GM19035 (cell line): ENCODE measurements at regions not wholly inside any gene's neighbourhood (a gene's known extent, or its start where the extent isn't known, plus 50 kb on each side); places are given as distances from the start of the nearest gene placed in this dataset.
"Not testable (repeated sequence)": the region's sequence is repeated elsewhere in the genome, so short reads cannot be mapped to it uniquely, and the experiment has no call there.

Experiments
- ATAC-seq: cut with Tn5 transposase; IDR thresholded peaks from one replicate; pipeline ENCODE4 v1.9.1; 2021; ENCODE audit not compliant: unreplicated experiment

- no peak for ATAC-seq
Observed at GRCh38 chr14:61171727-61172126, 109.4 kb downstream of the TMEM30B start.

- no peak for ATAC-seq
Observed at GRCh38 chr14:61168141-61168540, 113.0 kb downstream of the TMEM30B start.

DNA sequence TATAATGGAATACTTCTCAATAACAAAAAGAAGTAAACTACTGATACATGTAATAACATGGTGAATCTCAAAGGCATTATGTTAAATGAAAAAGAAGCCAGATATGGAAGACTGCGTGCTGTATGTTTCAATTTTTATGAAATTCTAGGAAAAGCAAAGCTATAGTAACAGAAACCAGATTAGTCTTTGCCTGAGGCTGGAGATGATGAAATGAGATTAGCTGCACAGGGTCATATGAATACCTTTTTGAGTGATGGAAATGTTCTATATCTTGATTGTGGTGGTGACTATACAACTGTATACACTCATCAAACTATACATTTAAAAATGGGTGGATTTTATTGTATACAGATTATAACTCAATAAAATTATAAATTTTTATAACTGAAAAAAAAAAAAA is 113.5 kb downstream of the TMEM30B start:
- no peak for ATAC-seq

- no peak for ATAC-seq
Observed at GRCh38 chr14:61160798-61161197, 120.3 kb downstream of the TMEM30B start.

DNA sequence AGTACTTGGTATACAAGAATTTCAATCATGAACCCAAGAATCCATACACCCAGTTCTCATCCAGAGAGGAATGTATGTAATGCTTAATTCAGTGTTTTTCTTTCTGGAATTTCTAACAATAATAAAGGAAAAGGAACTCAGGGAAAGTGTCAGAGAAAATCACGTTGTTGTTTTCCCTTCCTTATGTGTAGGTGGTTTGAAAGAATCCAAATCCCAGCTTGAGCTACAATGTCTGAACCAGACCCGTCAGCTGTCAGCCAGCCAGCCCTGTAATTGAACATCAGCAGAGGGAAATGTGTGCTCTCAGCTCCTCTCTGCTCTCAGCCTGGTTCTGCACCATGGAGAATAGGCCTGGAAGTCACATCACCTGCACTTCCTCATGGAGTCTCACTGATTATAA is 126.5 kb downstream of the TMEM30B start:
- no peak for ATAC-seq

- ATAC-seq: no peak
Observed at GRCh38 chr14:61153914-61154545, 127.1 kb downstream of the TMEM30B start.

- ATAC-seq: no peak
Observed at GRCh38 chr14:61153431-61153830, 127.7 kb downstream of the TMEM30B start.

DNA sequence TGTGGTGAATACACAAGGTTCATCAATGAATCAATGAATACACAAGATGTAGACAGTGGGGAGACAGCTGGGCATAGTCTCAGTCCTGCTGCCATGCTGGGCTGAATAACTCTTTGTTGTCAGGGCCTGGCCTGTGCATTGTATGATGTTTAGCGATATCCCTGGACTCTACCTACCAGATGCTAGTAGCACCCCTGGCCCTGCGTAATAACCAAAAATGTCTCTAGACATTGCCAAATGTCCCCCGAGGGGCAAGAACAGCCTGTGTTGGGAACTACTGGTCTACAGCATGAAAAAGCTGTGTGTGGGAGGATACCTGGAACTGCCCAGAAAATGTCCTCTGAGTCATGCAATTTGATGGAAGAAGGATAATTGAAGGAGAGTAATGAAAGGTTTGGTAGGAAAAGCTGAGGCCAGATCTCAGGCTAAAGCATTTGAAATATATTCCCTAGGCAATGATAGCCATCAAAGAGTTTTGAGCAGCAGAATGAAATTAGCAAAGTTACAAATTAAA is 128.2 kb downstream of the TMEM30B start:
- ATAC-seq: no peak

GRCh38 chr14:61151251-61151650 is 129.9 kb downstream of the TMEM30B start:
- no peak for ATAC-seq

DNA sequence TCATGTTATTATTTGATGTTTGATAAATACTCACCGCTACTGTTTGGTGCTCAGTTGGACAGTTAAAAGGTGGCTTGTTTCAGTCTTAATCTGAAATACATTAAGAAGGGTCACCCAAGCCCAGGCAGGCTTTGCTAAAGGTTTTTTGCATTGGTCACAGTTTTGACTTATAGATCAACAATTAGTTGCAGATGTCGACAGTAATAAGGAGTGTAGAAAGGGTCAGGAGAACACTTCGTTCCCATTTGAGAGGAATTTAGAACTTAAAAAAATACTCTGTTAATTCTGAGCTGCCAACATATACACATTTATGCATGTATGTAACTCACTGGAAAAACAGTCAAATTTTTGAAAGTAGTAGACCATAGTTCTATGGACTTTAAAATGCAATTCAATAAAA is 130.3 kb downstream of the TMEM30B start:
- ATAC-seq: no peak

- ATAC-seq: no peak
Observed at GRCh38 chr14:61149896-61150295, 131.2 kb downstream of the TMEM30B start.

- no peak for ATAC-seq
Observed at GRCh38 chr14:61148742-61149350, 132.3 kb downstream of the TMEM30B start.

DNA sequence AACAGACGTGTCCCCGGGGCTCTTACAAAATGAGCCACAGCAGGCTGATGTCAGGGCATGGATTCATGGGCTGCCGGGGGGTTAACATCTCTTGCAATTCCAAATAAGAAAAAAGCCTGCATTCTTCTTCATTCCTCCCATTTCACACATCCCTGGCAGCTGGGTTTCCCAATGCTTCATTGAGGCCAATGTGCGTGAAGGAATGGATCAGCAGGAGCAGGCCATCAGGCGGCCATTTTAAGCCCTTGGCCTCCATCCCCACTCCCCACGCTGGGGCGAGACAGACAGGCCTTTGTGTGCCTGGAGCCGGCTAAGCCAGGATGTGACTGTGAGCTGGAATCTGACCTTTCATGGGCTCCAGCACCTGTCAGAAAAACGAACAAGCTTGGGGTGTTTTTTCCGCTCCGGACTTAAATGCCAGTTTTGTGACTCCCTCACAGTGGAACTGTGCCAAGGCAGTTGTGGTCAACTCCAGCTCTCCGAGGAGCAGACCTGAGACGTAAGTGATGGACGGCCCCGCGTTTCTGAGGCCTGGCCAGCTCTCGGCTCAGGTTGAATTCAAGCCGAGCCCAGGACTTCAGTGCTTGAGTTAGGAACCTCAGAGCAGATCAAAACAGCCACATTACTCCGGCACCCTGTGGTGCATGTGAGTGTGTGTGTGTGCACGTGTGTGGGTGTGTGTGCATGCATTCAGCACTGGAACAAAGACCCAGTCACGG is 133.1 kb downstream of the TMEM30B start:
- ATAC-seq: no peak

DNA sequence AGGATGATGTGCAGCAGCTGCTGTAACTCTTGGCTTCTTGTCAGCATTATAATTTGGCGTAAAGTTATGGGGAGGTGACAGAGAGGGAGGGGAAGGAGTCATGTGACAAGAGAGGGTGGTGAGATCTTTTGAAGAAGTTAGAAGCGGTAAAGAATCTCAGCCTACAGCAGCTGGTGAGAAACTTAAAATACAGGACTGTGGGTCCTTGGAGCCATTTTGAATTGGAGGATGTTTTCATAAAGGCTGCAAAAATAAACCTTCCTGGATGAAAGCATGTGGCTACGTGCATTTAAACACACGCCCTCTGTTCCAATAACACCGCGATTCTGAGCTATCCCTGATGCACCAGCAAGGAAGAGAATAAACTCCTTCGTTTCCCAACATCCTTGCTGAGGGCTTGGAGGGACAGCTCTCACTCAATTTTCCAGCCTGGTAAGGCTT is 133.7 kb downstream of the TMEM30B start:
- ATAC-seq: no peak

DNA sequence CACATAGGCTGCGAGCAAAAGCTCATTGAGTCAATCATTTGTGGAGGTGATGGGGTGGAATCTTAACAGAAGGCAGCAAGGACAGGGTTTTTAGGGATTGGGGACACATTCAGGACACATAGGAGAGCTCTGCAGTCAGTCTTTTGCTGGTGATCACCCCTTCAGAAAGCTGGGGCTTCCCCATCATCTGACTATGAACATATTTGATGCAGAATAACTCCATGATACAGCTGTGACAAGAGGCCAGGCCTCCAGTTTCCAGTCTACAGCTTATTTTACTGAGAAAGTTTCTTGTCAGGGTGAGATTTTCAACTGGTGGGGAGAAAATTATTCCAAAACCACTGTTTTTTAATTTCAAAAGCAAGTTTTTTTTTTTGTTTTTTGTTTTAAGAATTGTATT is 134.2 kb downstream of the TMEM30B start:
- ATAC-seq: no peak

DNA sequence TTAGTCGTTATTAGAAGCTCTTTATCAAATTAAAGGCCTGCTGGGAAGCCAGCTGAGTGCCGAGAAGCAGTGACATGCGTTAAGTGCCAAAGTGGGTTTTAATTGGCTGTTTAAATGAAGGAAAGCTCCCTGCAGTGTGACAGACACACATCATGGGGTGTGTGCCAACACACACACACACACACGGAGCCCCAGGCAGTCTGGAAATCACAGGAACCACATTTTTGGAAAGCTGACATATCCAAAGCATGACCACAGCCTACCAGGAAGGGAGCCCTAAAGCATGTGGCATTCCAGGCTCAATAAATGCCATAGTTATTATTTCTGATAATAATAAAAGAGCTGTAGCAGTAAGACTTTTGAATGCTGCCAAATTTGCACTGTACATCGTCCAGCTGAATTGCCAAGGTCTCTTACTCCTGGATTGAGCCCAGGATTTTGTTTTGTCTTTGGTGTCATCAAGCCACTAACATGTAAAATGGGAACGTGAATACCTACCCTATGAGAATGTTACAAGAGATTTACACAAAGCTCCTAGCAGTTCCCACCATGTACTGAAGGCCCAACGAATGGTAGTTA is 135.1 kb downstream of the TMEM30B start:
- no peak for ATAC-seq

DNA sequence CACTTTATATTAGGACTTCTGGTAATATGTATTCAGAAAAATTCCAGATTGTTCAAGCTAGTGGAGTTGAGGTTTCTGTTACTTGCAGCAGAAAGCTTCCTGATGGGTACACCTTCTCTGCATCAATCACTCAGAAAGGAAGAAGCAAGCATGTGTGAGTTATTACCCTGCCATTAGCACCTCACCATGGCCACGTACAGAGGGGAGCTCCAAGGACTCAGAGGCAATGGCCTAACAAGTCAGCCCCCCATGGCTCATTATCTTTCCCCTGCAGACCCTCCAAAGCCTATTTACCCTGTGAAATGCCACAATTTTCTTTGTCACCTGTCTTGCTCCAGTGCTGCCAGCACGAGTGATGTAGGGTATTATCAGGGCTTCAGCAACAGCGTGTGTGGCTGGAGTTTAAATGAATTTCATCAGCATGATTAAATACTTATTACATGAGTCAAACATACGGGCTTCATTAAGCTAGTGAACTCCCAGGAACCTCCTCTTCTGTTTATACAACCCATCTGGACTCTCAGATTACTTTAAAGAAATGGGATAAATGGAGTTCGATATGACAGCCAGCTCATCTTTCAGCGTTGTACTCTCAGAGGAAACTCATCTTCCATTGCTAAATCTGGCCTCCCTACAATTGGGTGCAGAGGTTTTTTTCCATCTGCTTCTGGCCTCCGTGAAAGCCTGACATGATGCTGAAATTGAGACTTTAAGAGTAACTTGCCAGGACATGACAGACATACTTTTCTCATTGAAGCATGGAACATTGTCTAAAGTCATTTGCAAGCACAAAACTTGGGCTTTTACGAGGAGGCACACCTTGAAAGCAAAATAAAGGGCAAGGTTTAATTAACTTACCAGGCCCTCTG is 135.9 kb downstream of the TMEM30B start:
- no peak for ATAC-seq

DNA sequence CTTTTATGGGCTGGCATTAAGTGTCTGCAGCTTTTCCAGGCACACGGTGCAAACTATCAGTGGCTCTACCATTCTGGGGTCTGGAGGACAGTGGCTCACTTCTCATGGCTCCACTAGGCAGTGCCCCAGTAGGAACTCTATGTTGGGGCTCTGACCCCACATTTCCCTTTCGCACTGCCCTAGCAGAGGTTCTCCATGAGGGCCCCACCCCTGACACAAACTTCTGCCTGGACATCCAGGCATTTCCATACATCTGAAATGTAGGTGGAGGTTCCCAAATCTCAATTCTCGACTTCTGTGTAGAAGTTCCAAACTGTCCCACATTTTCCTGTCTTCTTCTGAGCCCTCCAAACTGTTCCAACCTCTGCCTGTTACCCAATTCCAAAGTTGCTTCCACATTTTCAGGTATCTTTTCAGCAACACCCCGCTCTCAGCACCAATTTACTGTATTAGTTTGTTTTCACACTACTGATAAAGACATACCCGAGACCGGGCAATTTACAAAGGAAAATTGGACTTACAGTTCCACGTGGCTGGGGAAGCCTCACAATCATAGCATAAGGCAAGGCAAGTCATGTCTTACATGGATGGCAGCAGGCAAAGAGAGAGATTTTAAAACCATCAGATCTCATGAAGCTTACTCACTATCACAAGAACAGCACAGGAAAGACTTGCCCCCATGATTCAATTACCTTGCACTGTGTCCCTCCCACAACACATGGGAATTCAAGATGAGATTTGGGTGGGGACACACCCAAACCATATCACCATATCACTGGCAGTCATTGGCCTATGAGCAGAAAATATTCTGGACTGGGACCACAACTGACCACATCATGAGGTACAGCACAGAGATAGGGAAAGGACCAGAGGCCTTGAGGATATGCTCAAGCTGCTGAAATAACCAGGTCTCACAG is 136.8 kb downstream of the TMEM30B start:
- not testable (repeated sequence) for ATAC-seq

DNA sequence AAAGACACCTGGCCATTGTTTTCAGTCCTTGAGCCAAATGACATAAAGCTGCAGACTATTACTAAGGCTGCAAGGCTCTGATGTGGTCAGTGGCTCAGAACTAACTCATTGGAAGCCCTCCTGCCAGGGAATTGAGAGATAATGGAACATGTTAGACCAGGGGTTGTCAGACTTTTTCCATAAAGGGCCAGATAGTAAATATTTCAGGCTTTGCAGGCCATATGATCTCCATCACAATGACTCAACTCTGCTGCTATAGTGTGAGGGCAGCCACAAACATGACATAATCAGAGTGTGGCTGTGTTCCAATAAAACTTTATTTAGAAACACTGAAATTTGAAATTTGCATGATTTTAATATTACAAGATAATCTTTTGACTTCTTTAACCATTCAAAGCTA is 140.3 kb downstream of the TMEM30B start:
- no peak for ATAC-seq

- no peak for ATAC-seq
Observed at GRCh38 chr14:61140271-61140670, 140.9 kb downstream of the TMEM30B start.
